Urothelium cell line (cell line): ENCODE measurements at regions not wholly inside any gene's neighbourhood (a gene's known extent, or its start where the extent isn't known, plus 50 kb on each side); places are given as distances from the start of the nearest gene placed in this dataset.
"Not testable (repeated sequence)": the region's sequence is repeated elsewhere in the genome, so short reads cannot be mapped to it uniquely, and the experiment has no call there.

ENCODE experiments used
- DNase-seq: peaks from one replicate; pipeline ENCODE4 v3.0.0; 2011; ENCODE audit warnings: low spot score, mixed read lengths
- FAIRE-seq: peaks from 2 replicates; lab custom pipeline; 2011; peaks lifted over from hg19 to GRCh38; lab: Jason Lieb, UNC

- FAIRE-seq (no peak), DNase-seq (no peak)
Measured at GRCh38 chr5:128711216-128711615, 173.2 kb upstream of the FBN2 start.

GRCh38 chr5:128714551-128714950 is 176.5 kb upstream of the FBN2 start:
- no peak for DNase-seq
- no peak for FAIRE-seq

GRCh38 chr5:128722551-128722950 is 184.5 kb upstream of the FBN2 start:
- FAIRE-seq: no peak
- DNase-seq: no peak

GRCh38 chr5:128730021-128730420 is 192.0 kb upstream of the FBN2 start:
- DNase-seq, FAIRE-seq: not testable (repeated sequence)

- FAIRE-seq, DNase-seq: not testable (repeated sequence)
Measured at GRCh38 chr5:128735656-128736055, 197.6 kb upstream of the FBN2 start.

GRCh38 chr5:128736553-128736952 is 198.5 kb upstream of the FBN2 start:
- no peak for FAIRE-seq
- peak; percentile 35 for DNase-seq

- DNase-seq (no peak), FAIRE-seq (no peak)
Measured at GRCh38 chr5:128749136-128749898, 211.3 kb upstream of the FBN2 start.

- DNase-seq (no peak), FAIRE-seq (no peak)
Measured at GRCh38 chr5:128750155-128750554, 212.1 kb upstream of the FBN2 start.

- DNase-seq: no peak
- no peak for FAIRE-seq
Measured at GRCh38 chr5:128757196-128757959, 207.9 kb upstream of the SLC27A6 start.

- FAIRE-seq (no peak), DNase-seq (no peak)
Measured at GRCh38 chr5:128762661-128763306, 202.5 kb upstream of the SLC27A6 start.

- DNase-seq: no peak
- no peak for FAIRE-seq
Measured at GRCh38 chr5:128763321-128763720, 202.0 kb upstream of the SLC27A6 start.

- no peak for DNase-seq
- FAIRE-seq: no peak
Measured at GRCh38 chr5:128764601-128765310, 200.5 kb upstream of the SLC27A6 start.

- DNase-seq (no peak), FAIRE-seq (peak; percentile 27)
Measured at GRCh38 chr5:128765448-128766061, 199.7 kb upstream of the SLC27A6 start.

- no peak for DNase-seq
- no peak for FAIRE-seq
Measured at GRCh38 chr5:128766406-128766805, 198.9 kb upstream of the SLC27A6 start.

- DNase-seq: no peak
- no peak for FAIRE-seq
Measured at GRCh38 chr5:128770907-128771306, 194.4 kb upstream of the SLC27A6 start.

GRCh38 chr5:128772356-128772755 is 192.9 kb upstream of the SLC27A6 start:
- DNase-seq: no peak
- no peak for FAIRE-seq

GRCh38 chr5:128773378-128773777 is 191.9 kb upstream of the SLC27A6 start:
- DNase-seq (no peak), FAIRE-seq (no peak)

- FAIRE-seq (no peak), DNase-seq (peak; percentile 20)
Measured at GRCh38 chr5:128774605-128775004, 190.7 kb upstream of the SLC27A6 start.

- FAIRE-seq: no peak
Measured at GRCh38 chr5:128775558-128775957, 189.7 kb upstream of the SLC27A6 start.

GRCh38 chr5:128777052-128777451 is 188.2 kb upstream of the SLC27A6 start:
- no peak for FAIRE-seq
- DNase-seq: no peak

More at GRCh38 chr5:128775558-128775957, 189.7 kb upstream of the SLC27A6 start:
- DNase-seq: no peak
